GM18499 (cell line): ENCODE measurements at regions not wholly inside any gene's neighbourhood (a gene's known extent, or its start where the extent isn't known, plus 50 kb on each side); places are given as distances from the start of the nearest gene placed in this dataset.
"Not testable (repeated sequence)": the region's sequence is repeated elsewhere in the genome, so short reads cannot be mapped to it uniquely, and the experiment has no call there.

Experiments used
- ATAC-seq: cut with Tn5 transposase; IDR thresholded peaks from one replicate; pipeline ENCODE4 v1.9.1; 2021; ENCODE audit warnings: moderate number of reproducible peaks; ENCODE audit not compliant: insufficient read depth, unreplicated experiment

DNA sequence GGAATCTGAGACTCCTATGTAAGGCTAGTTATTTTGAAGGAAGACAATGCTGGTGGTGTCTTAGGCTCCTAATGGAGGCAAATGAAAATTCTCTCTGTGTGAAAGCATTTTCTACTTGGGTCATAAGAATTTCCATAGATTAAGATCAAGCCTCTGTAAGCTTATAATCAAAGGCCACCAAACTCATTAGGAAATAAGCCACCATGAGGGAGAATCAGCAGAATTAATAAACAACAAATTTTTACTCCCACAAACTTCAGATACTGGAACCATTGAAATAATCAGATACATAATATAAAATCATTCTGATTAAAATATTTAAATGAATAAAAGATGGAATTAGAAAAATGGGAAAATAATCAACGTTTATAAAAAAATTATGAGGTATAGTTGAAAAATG, 178.7 kb downstream of the NPIPA8 start:
- not testable (repeated sequence) for ATAC-seq

- ATAC-seq, result not testable (repeated sequence)
Measured at GRCh38 chr16:18152832-18153231, 183.7 kb downstream of the NPIPA8 start.

GRCh38 chr16:18148132-18148531, 188.4 kb downstream of the NPIPA8 start:
- ATAC-seq, result not testable (repeated sequence)

GRCh38 chr16:18146601-18147142, 189.9 kb downstream of the NPIPA8 start:
- ATAC-seq, result not testable (repeated sequence)

DNA sequence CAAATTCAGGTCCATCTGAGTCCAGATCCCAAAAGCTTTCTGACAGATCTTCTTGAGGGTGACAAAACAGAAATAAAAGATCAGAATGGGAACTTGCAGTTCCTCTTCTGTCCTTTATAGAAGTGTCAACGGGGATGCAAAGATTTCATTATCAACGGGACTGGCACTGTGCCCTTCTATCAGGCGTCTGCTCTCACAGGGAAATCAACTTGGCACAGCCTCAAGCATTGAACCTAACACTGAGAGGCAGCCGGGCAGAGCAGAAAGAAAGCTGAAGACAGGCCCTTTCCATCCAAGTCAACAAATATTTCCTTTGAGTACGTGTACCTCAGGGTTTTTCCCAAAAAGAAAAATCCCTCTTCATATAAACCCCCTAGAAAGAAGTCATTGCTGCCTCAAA, 194.5 kb downstream of the NPIPA8 start:
- not testable (repeated sequence) for ATAC-seq

GRCh38 chr16:18136288-18136687, 200.2 kb downstream of the NPIPA8 start:
- ATAC-seq, result not testable (repeated sequence)

- not testable (repeated sequence) for ATAC-seq
Measured at GRCh38 chr16:18135024-18135423, 201.5 kb downstream of the NPIPA8 start.

- not testable (repeated sequence) for ATAC-seq
Measured at GRCh38 chr16:18131587-18131986, 204.9 kb downstream of the NPIPA8 start.

GRCh38 chr16:18130478-18131120, 205.9 kb downstream of the NPIPA8 start:
- not testable (repeated sequence) for ATAC-seq

DNA sequence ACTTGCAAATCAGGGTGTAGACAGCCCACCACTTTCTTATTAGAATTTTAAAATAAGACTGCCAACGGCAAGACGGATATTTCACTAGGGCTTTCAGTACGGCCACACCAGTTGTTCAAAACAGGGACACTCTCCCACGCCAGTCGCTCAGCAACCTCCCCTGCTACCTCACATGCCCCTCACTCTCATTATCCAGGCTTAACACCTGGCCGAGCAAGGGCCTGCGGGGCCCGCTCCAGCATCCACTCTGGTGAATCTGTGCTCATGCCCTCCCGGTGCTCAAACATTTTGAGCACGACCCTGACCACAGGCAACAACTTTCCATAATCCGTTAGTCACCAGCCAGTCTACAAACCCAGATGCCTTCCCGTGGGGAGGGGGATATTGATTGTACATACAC, 209.5 kb downstream of the NPIPA8 start:
- ATAC-seq, result not testable (repeated sequence)

DNA sequence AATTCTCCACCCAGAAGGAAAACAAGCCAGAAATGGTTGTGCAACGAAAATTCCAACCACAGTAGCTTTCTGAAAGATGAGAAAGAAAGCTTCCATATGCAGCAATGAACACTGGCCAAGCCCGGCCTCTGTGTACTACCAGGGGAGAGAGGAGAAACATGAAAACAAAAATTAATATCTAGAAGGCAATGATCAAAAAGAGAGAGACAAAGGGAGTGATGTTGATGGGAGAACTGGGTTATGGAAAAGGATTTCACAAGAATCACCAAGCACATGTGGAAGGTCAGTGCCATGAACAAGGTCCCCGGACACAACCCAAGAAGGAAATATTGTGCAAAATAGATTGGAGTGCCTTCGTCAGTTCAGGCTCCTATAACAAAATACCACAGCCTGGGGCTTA, 217.4 kb downstream of the NPIPA8 start:
- ATAC-seq, result not testable (repeated sequence)

- not testable (repeated sequence) for ATAC-seq
Measured at GRCh38 chr16:18118684-18119083, 217.9 kb downstream of the NPIPA8 start.

DNA sequence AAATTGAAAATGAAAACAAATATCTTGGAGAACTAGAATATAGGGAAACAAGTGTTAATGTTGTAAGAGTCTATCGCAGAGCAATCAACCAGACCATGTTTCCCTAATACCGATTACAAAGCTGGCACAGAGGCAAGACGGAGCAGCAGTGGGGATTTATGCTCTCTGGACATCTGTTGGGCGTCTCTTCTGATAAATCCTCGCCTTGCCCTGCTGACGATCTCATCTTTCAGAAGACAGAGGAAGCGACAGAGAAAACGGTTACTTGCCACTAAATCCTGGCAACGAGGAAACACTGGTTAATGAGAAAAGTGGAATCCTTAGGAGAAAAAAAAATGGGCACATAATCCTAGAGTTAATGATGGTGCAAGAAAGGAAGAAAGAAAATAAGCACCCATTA, 218.5 kb downstream of the NPIPA8 start:
- not testable (repeated sequence) for ATAC-seq

DNA sequence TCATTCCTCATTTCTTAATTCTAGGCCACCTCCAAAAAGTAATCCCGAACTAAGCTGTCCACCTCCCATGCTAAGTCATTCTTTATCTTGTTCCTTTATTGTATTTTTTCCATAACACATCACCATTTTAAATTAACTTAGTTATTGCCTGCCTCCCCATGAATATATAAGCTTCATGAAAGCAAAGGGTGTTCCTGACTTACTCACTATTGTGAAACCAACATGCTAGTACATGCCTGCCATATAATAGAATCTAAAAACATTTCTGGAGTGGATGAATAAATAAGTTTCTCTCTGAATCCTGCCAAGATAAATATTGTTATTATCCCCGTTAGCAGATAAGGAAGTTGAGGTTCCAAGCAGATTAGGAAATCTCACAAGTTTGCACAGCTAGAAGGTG, 232.1 kb downstream of the NPIPA8 start:
- not testable (repeated sequence) for ATAC-seq

GRCh38 chr16:18101077-18101476, 235.5 kb downstream of the NPIPA8 start:
- not testable (repeated sequence) for ATAC-seq

- not testable (repeated sequence) for ATAC-seq
Measured at GRCh38 chr16:18092605-18093004, 243.9 kb downstream of the NPIPA8 start.

DNA sequence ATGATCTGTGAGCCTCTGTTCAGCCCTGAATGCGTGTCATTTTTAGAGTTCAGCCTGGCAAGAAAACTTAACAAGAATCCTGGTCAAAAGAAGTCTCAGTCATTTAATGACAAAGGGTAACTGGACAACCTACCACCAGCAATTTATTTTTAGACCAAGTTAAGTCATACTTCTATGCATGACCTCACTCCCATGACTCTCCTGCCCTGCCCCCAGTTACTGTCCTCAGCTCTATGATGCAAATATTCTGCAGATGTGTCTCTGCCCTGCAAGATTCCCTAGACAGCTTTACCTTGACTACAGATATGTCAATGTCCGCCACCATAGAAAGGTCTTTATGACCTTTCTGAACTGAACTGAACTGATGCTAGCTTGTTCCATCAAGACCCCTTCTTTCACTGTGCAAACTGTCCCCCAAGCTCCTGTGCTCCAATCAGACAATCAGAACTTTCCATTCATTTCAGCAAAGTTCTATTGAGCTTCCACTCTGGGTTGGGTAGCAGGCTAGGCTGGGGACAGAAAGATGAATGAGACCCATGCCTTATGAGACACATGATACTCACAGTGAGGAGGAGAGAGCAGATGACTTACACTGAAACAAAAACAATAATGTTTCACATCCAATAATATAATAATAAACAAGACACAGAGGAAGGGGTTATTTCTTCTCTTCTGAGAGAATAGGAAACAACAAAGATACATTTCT, 255.7 kb downstream of the NPIPA8 start:
- ATAC-seq, result not testable (repeated sequence)

GRCh38 chr16:18077910-18078309, 258.6 kb downstream of the NPIPA8 start:
- not testable (repeated sequence) for ATAC-seq

GRCh38 chr16:18072161-18072560, 264.4 kb downstream of the NPIPA8 start:
- ATAC-seq, result no peak

DNA sequence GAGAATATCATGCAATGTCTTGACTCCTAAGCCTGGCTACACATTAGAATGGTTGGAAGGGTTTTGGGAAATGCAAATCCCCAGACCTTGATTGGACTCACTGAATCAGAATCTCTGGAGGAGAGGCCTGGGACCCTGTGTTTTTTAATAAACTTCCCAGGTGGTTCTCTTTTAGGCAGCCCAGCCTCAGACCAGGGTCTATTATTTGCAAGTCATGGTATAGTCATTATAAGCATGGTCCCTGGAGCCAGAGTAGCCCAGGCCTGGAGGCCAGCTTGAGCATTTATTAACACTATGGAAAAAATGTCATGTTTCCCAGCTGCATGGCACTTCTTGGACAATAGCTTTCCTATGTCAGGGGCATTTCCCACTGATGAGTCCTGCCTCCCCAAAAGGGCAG, 266.9 kb downstream of the NPIPA8 start:
- no peak for ATAC-seq

GRCh38 chr16:18068477-18068876, 268.1 kb downstream of the NPIPA8 start:
- no peak for ATAC-seq
